Stimulated activated CD4-positive, alpha-beta T cell treated with anti-CD3 and anti-CD28 coated beads, Interleukin-4, amount 100 ng/mL, for 4 hours (primary cell): ENCODE measurements at regions not wholly inside any gene's neighbourhood (a gene's known extent, or its start where the extent isn't known, plus 50 kb on each side); places are given as distances from the start of the nearest gene placed in this dataset.

ENCODE experiments used
- DNase-seq, 2 experiments: peaks; one replicate each; pipeline ENCODE4 v3.0.0-alpha.2; 2020

DNA sequence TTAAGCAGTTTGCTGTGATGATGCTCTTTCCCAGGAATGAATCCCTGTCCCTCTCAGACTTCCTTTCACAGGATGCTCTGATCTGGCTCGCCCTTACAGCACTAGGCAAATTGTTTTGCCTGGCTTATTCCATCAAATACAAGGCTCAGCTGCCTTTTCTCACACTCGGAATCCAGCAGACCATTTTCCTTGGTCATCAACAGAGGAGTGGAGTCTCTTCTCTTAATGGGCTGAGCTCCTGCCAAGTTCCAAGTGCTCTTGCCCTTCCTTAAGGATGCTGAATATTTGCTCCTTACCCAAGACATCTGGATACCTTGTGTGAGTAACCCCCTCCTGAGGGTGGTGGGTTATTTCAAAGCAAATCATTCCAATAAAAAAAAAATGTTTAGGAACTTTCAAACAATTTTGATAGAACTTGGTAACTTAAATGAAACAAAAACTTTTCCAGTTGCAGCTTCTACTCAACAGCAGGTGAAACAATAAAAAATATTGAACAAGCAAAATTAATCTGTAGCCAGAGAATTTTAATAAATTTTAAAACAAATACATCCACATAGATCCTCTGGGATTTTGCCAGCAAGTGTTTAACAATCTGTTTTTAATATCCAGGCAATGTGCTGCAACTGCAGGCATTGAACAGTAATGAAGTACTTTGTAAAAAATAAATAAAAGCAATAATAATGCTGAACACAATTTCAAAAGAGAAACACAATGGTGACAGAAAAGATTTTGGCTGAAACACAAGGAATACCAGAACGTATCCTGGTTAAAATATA is 264.0 kb upstream of the FAR2 start:
- no peak for DNase-seq

DNA sequence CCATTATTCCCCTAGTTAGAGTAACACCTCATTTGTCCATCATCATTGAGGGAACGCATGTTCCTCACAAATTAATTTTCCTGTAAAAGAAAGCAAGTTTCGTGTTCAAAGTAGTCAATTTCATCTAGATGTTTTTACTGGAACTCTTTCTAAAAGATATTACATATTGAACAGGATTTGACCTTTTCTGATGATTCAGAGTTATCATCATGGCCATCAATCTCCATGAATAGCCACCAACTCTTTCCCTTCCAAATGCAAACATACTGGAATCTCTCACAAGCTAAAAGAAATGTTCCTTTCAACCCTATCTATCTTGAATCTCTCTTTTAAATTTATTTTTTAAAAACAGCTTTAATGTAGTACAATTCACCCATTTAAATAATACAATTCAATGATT is 263.1 kb upstream of the FAR2 start:
- DNase-seq, result no peak

DNA sequence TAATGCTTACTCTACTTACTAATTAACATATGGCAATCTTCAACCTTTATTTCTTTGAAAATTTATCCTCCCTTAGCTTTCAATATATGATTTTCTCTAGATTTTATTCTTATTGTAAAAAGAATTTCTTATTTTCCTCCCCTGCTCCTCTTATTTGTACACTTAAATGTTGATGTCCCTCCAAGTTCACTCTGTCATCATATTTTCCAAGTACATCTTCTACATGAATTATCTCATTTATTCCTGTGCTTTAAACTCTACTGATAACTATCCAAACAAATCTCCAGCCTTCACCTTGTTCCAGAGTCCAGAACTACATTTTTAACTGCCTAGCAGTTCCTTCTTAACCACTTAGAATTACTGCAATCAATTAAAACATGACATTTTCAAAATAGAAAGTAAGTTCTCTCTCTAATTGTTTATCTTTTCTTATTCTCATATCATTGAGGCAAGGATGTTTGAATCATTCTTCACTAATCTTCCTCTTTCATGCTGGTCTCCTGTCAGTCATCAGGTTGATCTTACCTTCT is 261.6 kb upstream of the FAR2 start:
- no peak for DNase-seq

DNA sequence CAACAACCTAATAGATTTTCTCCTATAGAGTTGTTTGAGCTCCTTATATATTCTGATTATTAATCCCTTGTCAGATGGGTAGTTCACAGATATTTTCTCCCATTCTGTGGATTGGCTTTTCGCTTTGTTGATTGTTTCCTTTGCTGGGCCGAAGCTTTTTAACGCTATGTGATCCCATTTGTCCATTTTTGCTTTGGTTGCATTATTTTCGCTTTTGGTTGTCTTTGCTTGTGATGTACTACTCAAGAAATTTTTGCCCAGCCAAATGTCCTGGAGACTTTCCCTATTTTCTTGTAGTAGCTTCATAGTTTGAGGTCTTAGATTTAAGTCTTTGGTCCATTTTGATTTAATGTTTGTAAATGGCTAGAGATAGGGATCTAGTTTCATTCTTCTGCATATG is 258.4 kb upstream of the FAR2 start:
- DNase-seq, result no peak

DNA sequence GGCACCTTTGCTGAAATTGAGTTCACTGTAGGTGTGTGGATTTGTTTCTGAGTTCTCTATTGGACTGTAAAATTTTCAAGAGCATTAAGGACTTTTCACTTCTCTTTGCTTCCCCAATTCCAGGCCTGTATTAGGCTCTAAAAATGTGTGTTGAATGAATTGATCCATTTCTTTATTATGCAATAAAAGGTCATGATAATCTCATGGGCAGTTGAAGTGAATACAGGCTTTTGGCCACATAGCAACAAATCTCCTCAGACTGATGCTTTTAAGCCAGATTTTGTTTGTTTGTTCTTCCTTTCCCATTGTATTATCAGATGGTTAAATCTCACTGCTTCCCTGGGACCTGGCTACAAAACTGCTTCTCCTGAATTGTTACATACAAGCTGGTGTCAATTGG is 258.0 kb upstream of the FAR2 start:
- DNase-seq, result no peak

DNA sequence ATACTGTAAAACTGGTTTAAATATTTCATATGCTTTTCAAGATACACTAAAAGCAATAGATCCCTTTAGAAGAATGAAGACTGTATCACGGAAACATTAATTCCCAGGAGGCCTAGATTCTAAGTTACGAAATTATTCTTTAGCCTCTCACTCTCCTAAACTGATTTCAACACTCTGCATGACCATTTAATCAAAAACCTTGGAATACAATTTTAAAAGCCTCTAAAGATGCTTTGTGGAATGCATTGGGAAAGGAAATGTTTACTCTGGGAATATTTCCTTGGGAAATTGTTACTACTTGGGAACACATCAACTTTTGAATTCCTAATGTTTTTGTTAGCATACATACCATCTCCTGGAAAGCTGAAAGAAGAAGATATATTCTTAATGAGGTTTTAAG is 255.7 kb upstream of the FAR2 start:
- DNase-seq, result no peak

DNA sequence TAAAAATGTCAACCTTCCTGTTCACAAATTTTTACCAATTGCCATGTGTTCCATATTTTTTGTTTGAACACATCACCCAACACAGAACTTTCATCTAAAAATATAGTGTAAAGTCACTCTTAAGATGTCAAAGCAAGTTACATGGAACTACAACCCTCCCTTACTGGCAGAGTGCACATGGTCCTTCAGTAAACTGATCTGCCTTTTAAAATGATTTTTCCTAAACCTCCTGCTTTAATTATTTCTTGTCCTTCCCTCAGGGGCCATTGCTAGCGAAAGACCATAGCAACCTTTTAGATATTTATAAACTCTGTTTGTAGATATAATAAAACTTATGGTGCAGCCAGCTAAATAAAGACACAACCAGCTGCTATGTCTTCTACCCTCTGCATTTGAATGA is 255.2 kb upstream of the FAR2 start:
- no peak for DNase-seq

DNA sequence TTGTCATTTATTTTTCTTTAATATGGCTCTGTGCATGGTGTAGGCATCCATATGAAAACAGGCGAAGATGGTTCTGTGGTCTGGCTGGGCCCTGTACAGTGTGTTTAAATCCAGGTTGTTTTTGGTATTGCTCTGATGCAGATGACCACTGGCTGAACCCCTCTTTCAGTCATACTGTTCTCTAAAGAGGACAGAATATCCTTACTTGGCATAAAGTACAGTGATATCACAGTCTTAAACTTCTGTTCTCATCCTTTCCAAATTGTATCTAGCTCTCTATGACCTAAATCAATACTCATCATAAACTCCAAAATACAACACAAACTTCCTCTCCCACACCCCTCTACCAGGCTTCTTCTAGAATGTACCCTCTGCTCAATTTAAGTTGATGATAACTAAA is 252.7 kb upstream of the FAR2 start:
- DNase-seq, result no peak

DNA sequence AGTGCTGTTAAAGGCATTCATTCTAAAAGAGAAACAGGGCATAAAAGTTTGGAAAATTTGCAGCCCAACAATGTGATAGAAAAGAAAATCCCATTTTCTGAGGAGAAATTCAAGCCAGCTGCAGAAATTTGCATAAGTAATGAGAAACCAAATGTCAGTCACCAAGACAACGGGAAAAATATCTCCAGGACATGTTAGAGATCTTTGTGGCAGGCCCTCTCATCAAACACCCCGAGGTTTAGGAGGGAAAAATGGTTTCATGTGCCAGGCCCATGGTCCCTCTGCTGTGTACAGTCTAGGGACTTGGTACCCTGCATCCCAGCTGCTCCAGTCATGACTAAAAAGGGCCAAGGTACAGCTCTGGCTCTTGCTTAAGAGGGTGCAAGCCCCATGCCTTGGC is 251.0 kb upstream of the FAR2 start:
- DNase-seq, result no peak

DNA sequence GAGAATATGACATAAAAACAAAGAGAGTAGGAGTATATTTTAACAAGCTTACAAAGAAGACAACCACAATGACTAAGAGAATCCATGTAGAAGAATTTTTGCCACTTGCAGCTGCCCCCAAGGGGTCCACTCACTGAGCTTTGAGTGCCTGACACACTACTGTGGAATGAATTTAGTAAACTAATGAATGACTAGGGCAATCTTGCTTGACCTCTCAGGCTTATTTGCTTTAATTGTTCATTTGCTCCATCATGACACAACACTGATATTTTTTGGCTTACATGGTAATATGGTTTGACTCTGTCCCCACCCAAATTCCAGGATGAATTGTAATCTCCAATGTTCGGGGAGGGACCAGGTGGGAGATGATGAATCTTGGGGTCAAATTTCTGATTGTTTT is 249.1 kb upstream of the FAR2 start:
- DNase-seq, result no peak

DNA sequence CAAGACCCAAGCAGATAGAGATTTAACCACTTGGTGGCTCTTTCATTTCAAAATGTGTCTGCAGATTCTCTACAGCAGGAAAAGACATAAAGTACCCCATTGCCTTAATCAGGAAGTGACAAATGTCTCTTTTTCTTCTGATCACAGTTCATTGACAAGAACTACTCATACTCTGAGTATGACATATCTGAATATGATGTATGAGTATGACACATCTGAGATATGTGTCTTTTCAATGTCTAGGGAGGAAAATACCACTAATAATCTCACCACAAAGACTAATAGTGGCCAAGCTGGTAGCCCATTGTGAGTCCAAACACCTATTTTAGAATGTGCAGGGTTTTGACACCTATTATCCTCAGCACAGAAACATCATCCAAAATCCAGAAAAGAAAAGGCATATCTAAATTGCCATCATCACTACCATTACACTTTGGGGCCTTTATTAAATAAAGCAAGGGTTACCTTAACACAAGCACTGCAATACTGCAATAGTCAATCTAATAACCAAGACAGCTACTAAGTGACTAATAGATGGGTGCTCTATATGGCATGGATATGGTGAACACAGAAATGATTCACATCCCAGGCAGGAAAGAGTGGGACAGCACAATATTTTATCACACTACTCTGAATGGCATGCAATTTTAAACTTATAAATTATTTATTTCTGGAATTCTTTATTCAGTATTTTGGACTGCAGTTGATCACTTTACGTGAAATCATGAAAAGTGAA is 243.7 kb upstream of the FAR2 start:
- no peak for DNase-seq

DNA sequence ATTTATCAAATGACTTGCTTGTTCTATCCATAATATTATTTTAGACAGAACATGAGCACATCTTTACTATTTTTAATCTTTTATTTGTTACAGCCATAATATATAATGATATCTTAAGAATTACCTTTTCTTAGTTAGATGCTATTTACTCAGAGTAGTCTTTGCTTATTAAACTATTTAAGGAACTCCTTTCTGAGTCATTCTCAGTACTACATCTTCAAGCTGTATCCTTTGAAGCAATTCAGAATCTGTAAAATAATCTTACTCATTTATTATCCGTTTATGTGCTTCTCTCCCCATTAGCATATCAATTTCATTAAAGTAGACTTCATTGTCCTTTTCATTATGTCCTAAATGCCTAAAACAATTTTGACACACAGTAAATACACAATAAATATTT is 240.4 kb upstream of the FAR2 start:
- no peak for DNase-seq

DNA sequence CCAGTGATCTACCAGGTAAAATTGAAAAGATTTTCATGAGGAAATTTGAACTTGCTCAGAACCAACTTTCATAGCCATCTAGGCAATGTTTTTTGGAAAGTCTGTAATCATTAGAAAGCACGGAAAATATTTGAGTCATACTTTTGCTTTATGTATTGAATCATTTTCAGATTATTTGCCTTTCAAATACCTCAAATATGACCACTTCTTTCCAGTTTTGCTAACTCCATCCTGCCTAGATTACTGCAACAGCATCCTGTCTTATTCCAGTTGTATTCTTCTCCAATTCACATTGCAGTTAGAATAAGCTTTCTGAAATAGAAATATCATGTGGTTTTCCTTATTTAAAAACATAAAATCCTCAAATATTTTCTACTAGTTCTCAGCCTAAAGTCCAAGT is 239.8 kb upstream of the FAR2 start:
- no peak for DNase-seq

DNA sequence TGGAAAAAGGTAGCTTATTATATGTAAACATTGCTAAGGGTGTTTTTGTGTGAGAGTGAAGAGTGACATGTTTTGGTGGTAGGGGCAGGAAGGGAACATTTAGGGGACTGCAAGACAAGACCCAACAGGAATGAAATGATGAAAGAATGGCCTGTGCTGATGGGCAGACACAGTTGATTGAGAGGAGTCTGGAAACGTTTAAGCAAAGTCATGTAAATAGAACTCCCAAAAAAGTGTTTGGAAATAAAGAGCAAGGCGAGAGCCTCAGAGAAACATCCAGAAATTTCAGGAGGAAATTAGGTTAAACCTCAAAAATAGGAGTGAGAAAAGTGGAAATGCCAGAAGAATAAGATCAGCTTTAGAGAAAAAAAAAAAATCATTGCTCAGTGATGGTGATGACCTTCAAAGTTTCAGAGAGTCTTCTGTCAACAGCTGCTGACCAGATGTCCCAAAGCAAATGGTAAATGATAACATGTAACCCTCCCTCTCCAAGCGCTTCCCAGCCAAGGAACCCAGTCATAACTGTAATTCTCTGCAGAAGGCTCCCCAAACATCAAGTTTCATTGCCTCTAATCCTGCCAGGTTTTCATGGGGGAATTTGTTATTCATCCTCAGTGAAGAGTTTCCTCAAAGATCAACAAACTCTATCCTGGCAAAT is 223.2 kb upstream of the FAR2 start:
- no peak for DNase-seq

DNA sequence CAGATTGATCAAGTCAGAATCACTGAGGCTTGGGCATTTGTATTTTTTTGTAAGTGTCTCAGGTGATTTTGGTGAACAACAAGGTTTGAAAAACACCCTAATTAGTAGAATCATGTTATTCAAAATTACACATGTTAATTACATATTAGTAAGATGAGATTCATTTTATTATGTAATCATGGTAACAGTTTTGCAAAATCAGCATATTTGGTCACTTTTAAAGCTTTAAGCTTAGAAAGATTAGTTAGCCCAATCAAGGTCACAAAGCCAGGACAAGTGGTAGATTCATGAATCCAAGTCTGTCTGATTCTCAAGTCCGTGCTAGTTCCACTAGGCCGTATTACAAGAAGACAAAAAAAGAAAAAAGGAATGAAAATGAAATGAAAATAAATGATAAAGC is 218.4 kb upstream of the FAR2 start:
- no peak for DNase-seq

DNA sequence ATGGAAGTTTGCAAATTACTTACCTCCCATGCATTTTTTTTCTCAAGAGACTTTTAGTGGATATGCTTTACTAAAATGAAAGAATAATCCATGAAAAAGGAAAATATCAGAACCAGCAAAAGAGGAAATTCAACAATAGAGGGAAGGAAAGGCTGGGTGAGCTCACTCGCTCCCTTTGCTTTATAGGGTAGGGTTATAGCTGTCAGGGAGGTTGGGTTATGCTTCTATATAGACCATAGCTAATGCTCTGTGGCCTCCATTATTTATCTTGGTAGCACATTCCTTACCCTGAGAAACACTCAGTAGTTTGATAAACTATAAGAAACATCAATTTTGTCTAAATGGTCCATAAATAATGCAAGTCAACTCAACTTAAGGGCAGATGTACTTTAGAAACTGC is 215.9 kb upstream of the FAR2 start:
- DNase-seq, result no peak

DNA sequence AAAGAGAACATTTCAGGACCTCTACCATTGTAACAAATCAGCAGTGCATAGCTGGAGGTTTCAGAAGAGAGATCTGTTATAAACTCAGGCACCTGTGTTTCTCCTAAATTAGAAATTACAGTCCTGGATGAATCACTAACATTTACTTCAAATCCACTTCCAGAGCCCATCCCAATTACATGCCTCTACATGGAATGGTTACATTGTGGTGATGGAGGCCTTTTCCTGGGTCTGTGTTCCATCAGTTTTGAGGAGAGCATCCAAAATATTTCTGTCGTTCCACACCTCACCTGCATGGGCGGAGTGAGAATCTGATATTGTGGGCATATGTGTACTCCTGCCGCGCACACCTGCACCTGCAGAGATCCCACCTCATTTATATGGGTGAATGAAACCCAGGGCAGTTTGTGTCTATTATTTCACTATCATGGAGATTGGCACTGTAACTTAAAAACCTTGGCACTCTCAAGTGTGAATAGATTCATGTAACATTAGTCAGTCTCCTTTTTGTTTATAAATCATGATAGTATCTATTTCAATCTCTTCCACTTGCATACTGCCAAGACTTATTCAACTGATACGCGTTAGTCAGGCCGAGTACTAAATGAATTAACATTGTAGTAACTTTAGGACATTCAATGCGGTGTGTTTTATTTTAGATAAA is 215.1 kb upstream of the FAR2 start:
- no peak for DNase-seq

DNA sequence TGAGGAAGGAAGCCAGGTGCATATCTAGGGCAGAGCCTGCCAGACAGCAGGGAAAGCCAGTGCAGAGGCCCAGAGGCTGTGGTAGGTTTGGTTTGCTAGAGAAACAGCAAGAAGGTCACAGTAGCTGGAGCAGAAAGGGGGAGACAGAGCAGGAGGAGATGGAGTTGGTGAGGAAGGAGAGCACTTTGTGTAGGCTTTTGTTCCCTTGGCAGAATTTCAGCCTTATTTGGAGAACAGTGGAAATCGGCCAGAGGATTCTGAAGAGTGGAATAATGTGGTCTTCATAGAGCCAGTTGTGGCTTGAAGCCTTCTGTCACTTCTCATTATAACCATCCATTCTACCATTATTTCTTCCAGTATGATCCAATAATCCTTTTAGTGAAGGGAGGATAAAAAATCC is 212.9 kb upstream of the FAR2 start:
- DNase-seq, result no peak

DNA sequence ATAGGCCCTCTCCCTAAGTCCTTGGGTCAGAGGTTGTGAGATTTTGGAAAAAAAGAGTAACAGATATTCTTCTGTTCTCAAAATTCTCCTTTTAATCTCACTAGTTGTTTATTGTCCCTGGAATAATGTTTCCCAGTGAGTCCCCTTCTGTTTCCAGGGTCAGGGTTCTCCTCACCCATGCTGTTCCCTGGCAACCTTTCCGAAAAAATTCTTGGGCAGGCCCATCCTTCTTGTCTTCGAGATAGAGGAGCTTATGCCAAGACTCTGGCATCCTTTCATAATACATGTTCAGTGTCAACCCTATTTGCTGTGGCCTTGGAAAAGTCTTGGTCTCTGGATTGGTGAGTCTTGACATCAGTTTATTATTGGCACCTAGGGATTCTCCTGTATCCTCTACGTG is 212.4 kb upstream of the FAR2 start:
- no peak for DNase-seq

DNA sequence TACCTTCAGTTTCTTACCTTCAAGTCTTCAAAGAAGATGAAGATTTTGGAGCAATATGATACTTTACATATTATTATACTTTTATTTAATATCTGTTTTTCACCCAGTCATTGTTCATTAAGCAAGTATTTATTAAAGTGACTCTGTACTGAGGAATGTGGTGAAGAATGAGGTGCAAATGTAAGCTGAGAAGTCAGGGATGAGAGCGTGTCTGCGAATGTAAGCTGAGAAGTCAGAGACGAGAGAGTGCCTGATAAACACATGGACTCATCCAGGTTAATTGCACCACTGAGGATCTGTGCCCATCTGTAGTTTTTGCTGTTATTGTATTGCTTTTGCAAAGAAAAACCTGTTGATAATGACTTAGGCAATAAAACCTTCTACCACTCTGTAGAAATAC is 211.9 kb upstream of the FAR2 start:
- no peak for DNase-seq

DNA sequence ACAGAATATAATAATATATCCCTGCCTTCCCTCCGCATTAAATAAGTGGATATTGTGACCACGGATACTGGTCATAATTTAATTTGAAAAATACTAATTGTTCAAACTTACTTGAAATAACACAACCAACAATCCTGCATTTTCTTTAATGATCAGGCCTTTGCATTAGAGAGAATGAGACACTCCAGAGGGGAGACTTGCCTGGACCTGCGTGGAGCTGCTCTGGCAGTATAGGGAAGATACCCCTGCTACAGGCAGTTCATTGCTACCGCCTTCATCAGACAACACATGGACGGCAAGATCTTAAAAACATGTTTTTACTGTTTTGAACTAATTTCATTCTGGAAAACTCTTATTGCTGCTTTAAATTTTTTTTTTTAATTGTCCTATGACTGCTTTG is 211.0 kb upstream of the FAR2 start:
- DNase-seq, result no peak

DNA sequence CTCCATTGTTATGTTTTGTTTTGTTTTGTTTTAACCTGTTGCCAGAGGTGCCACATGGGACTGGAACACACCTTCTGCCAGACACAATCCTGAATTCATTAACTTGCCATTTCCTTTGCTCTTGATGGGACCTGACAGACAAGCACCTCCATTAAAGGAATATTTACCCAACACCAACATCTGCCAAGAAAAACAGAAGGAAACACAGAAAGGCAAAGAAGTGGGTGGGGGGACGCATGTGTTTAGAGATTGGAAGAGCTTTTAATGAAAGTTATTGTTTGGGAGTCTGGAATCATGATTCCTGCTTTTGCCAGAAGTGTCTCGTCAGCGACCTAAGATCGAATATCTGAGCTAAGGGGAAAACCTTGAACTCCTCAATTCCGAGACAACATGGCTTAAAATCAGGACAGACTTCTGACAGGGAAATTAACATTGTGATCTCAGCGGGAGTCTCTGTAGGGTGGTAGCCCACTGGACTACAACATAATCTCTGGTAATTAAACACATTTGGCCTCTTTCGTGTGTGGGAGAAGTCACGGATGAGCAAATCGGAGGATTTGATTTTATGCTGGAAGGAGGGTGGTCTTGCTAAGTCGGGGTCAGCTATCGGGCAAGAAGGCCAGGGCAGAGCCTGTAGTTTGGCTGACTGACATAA is 210.4 kb upstream of the FAR2 start:
- no peak for DNase-seq

DNA sequence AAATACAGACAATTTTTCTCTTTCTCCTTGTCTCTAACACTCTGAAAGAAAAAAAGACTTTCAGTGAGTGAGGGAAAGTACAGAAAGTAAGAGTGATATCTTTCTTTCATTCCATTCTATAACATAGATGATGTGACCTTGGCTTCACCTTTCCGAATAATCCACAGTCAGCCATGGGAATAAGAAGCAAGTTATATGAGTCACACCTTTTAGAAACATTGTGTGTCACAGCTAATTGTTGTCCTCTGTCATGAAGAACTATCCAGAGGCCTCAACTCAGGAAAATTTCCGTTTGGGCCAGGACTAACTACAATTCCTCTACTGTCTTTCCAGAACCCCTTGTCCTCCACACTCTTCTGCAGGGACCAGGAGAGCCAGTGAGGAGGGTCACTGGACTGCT is 209.7 kb upstream of the FAR2 start:
- DNase-seq, result no peak
